HG03060 (cell line): ENCODE measurements at regions not wholly inside any gene's neighbourhood (a gene's known extent, or its start where the extent isn't known, plus 50 kb on each side); places are given as distances from the start of the nearest gene placed in this dataset.

ENCODE experiments used
- ATAC-seq: cut with Tn5 transposase; IDR thresholded peaks from one replicate; pipeline ENCODE4 v1.9.1; 2021; ENCODE audit warnings: low read depth, moderate number of reproducible peaks; ENCODE audit not compliant: unreplicated experiment

DNA sequence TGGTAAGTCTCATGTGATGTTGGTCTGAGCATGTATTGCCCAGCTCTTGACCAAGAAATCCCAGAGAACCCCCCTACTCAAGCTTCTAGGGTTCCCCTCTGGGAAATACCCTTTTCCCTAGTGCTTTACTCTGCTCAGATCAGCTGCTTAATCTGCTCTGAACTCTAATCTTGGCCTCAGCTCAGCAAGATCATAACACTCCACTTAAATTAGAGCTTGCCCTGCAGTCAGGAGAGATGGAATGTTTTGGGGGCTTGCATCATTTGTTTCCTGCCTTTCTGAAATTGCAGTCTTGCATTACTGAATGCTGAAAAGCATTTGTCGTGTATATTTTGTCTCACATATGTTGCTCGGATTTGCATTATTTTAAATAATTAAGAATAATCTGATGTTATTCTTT lies 1153.6 kb downstream of the FSTL5 start:
- ATAC-seq = no peak
